ENCODE measurements at regions not wholly inside any gene's neighbourhood (a gene's known extent, or its start where the extent isn't known, plus 50 kb on each side); places are given as distances from the start of the nearest gene placed in this dataset.

DNA sequence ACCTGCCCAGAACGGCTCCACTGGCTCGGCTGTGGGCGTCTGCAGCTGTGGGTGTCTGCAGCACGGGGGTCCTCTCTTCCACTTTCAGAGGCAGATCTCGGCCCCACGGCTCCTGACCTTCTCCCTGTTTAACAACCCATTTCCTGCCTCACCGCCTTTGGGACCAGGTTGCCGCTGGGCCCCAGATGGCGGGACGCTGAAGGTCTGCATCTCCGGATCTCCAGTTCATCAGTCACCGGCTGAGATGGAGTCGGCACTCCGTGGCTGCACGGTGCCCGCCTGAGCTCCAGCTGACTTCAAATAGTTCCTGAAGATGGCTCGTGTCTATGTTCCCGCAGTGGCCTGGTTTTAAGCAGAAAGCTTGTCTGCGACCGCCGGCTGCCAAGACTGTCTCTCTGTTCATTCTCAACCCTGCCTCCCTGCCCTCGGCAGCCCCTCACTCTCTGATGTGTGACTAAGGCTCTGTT, 475.9 kb downstream of the BRD1 start:
- intact Hi-C loops (cut with DNase I; ENCODE audit: low total_unique reads) = no loop called here
- Histone ChIP-seq H3K27me3 (replicated peaks in 1 of 7) (peaks cover 0 to 72% (median 0%) of the 10 kb centered on the region in 7 donors), H3K27ac (no peak overlapping the region), H3K36me3 (no peaks in the 10 kb centered on the region), H3K9me3 (no peaks in the 10 kb centered on the region), H3K4me1 (peaks cover 0 to 44% (median 13%) of the 10 kb centered on the region in 6 donors), H3K4me3 (no peak overlapping the region)
- peak; percentile 54 for DNase-seq
- WGBS, 5 donors = 64 to 74% (median 68%) methylated on average over 22 of the region's 22 CpGs
- TF ChIP-seq POLR2A (IDR thresholded peaks at IDR 0.05) = no peak
- no peak for TF ChIP-seq POLR2AphosphoS5 (IDR thresholded peaks at IDR 0.05)
- TF ChIP-seq, protein P1, sequence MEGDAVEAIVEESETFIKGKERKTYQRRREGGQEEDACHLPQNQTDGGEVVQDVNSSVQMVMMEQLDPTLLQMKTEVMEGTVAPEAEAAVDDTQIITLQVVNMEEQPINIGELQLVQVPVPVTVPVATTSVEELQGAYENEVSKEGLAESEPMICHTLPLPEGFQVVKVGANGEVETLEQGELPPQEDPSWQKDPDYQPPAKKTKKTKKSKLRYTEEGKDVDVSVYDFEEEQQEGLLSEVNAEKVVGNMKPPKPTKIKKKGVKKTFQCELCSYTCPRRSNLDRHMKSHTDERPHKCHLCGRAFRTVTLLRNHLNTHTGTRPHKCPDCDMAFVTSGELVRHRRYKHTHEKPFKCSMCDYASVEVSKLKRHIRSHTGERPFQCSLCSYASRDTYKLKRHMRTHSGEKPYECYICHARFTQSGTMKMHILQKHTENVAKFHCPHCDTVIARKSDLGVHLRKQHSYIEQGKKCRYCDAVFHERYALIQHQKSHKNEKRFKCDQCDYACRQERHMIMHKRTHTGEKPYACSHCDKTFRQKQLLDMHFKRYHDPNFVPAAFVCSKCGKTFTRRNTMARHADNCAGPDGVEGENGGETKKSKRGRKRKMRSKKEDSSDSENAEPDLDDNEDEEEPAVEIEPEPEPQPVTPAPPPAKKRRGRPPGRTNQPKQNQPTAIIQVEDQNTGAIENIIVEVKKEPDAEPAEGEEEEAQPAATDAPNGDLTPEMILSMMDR (IDR thresholded peaks at IDR 0.05 in 8 of 11, conservative IDR thresholded peaks at IDR 0.05 in 3 of 11) = no peak

DNA sequence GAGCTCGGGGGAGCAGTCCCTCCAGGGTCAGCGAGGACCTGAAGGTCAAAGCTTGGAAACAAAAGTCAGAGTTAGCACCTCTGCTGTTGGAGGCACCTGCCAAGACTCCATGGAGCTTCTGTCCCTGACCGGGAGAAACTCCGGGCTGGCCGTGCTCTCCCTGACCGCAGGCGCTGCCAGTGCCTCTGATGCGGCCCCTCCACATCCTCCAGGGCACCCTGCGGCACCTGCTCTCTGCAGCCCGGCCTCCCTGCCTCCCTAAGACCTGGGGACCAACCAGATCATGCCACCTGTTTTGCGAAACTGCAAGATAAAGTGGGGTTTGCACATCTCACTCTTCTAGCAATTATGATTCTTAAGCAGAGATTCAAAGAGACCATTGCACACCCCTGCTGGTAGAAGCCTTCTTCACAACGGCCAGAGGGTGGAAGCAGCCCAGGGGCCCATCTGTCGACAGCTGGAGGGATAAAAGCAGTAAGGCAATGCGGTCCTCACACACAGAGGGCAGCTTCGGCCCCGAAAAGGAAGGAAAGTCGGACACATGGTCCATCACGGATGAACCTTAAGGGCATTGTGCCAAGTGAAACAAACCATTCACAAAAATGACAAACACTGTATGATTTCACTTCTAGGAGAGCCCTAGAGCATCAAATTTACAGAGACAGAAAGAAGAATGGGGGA, 477.1 kb downstream of the BRD1 start:
- Histone ChIP-seq H3K4me1 (peaks cover 0 to 44% (median 13%) of the 10 kb centered on the region in 6 donors), H3K9me3 (no peaks in the 10 kb centered on the region), H3K27me3 (replicated peaks in 1 of 7) (peaks cover 0 to 74% (median 0%) of the 10 kb centered on the region in 7 donors), H3K27ac (no peak overlapping the region), H3K4me3 (no peak overlapping the region), H3K36me3 (no peaks in the 10 kb centered on the region)
- intact Hi-C loops (cut with DNase I; ENCODE audit: low total_unique reads) = no loop called here
- peak; percentile 54 for DNase-seq
- TF ChIP-seq POLR2AphosphoS5 (IDR thresholded peaks at IDR 0.05) = no peak
- 46 to 73% (median 62%) methylated on average over 10 to 18 of the region's 18 CpGs for WGBS, 5 donors

DNA sequence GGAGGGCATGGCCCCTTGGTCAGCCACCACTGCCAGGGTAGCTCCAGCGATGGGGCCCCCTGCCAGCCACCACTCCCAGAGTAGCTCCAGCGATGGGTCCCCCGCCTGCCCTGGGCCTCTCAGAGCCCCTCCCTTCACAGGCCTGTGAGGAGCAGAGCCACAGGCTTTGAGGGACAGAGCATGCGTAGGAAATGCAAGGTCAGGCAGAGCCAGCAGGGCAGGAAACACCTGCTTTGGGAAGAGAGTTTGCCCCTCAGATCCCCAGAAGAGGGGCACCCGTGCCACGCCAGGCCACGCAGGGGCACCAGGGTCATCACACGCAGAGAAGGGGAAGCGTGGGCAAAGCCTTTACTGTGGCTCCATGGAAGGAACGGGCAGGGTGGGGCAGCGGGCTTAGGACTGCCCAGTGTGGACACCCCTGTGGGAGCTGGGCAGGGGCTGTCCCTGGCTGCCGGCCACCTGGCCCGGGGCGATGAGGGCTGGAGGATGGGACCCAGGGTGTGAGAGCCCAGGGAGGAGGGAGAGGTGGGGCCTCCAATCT, 477.8 kb downstream of the BRD1 start:
- peak; percentile 78 for DNase-seq
- Histone ChIP-seq H3K9me3 (no peaks in the 10 kb centered on the region), H3K27me3 (replicated peaks in 1 of 7) (peaks cover 0 to 68% (median 0%) of the 10 kb centered on the region in 7 donors), H3K36me3 (no peaks in the 10 kb centered on the region), H3K4me3 (no peak overlapping the region), H3K27ac (peak overlapping the region in 1 of 8 donors; percentile 17), H3K4me1 (peaks cover 0 to 43% (median 13%) of the 10 kb centered on the region in 6 donors)
- TF ChIP-seq POLR2AphosphoS5 (IDR thresholded peaks at IDR 0.05) = peak; percentile 61 to 72 (median 70)
- no peak for TF ChIP-seq POLR2A (IDR thresholded peaks at IDR 0.05)
- WGBS, 5 donors = 23 to 37% (median 29%) methylated on average over 11 to 14 of the region's 14 CpGs
- intact Hi-C loops (cut with DNase I; ENCODE audit: low total_unique reads) = no loop called here

DNA sequence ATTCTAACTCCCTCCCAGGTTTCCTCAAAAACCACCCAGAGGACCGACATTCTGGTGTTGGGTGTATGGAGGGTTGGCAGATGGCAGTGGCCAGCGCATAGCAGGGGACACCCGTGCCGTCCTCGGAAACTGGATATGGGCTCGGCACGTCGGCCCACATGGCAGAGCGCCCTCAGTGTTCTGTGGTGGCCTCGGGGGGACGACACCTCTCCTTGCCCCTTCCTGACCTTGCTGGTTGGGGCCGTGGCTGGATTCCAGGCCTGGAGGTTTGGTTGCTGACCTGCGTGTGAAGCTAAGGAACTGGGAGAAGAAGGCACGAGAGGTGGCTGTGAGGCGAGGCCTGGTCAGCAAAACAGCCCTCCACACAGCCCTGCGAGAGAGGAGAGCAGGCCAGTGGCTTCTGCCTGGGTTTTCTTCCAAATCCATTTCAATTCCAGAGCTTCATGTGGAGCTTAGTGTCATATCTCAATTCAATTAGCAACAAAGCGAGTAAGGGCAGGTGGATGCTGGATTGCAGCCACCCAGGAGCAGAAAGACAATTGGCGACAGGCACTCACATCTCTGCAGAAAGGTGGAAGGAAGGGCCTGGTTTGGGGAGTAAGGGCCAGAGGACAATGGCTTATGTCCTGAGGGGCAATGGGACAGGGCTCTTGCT, 478.4 kb downstream of the BRD1 start:
- peaks cover 0 to 37% (median 11%) of the 10 kb centered on the region in 6 donors for H3K4me1 ChIP-seq
- 66 to 87% (median 81%) methylated on average over 17 to 18 of the region's 18 CpGs for WGBS, 5 donors
- H3K36me3 ChIP-seq = no peaks in the 10 kb centered on the region
- H3K27ac ChIP-seq = peak overlapping the region in 2 of 8 donors; percentile 12 to 17
- H3K9me3 ChIP-seq = no peaks in the 10 kb centered on the region
- H3K27me3 ChIP-seq (replicated peaks in 1 of 7) = peaks cover 0 to 62% (median 0%) of the 10 kb centered on the region in 7 donors
- H3K4me3 ChIP-seq = no peak overlapping the region
- DNase-seq = peak; percentile 58
- TF ChIP-seq, protein P1 (IDR thresholded peaks at IDR 0.05 in 8 of 11, conservative IDR thresholded peaks at IDR 0.05 in 3 of 11) = no peak
- TF ChIP-seq POLR2AphosphoS5 (IDR thresholded peaks at IDR 0.05) (peak in 1 of 3 donors; percentile 12), POLR2A (IDR thresholded peaks at IDR 0.05) (no peak)
- intact Hi-C loops (cut with DNase I; ENCODE audit: low total_unique reads) = no loop called here

DNA sequence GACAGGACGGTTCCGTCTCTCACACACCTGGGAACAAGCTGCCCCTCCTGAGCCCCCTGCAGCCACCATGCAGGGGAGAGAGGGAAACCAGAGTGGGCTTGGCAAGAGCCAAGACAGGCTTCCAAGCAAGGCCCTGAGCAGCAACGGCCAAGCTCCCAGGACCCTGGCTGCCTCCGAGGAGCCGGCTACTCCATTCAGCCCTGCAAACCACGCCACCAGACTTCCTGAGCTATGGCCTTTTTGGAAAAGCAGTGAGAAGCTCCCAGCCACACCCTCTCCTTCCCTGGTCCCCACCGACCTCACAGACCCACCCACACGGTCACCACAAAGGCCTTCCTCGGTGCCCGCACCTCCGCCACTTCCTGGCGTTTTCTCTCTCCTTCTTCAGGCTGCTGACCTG, 479.0 kb downstream of the BRD1 start:
- peaks cover 0 to 60% (median 0%) of the 10 kb centered on the region in 7 donors for H3K27me3 ChIP-seq (replicated peaks in 1 of 7)
- WGBS, 5 donors = 57 to 84% (median 70%) methylated on average over 11 to 12 of the region's 12 CpGs

More for the DNA sequence above, 479.0 kb downstream of the BRD1 start:
- intact Hi-C loops (cut with DNase I; ENCODE audit: low total_unique reads) = no loop called here
- Histone ChIP-seq H3K4me3 (no peak overlapping the region), H3K36me3 (no peaks in the 10 kb centered on the region), H3K27ac (no peak overlapping the region), H3K4me1 (peaks cover 0 to 35% (median 10%) of the 10 kb centered on the region in 6 donors), H3K9me3 (no peaks in the 10 kb centered on the region)
- TF ChIP-seq POLR2A (IDR thresholded peaks at IDR 0.05) = no peak
- TF ChIP-seq, protein P1 (IDR thresholded peaks at IDR 0.05 in 8 of 11, conservative IDR thresholded peaks at IDR 0.05 in 3 of 11) = no peak
- peak; percentile 48 for DNase-seq

Data from spleen (tissue), 11 donors.